GM12878 (cell line): ENCODE measurements at regions not wholly inside any gene's neighbourhood (a gene's known extent, or its start where the extent isn't known, plus 50 kb on each side); places are given as distances from the start of the nearest gene placed in this dataset.

Experiments
- ATAC-seq: fragments of 200-7000 bp; cut with Tn5 transposase; 3 replicates; pipeline ENCODE4 v1.9.1; 2020; ENCODE audit warnings: mild to moderate bottlenecking, moderate library complexity
- BruUV-seq: library from RNA; stranded (reverse); fragments of 400-500 nt; replicated peaks from 2 replicates; lab custom pipeline; 2021; lab: Mats Ljungman, UMichigan
- CTCF ChIA-PET: fragments of 300-600 bp; sonication (Branson Sonifier 250); formaldehyde crosslinking; extraction: SDS; loops from one replicate; lab custom pipeline; 2021; ENCODE audit warnings: inconsistent platforms; lab: Yijun Ruan, JAX
- POLR2A ChIA-PET: fragments of 350-600 bp; formaldehyde crosslinking; extraction: SDS; loops from one replicate; lab custom pipeline; 2021; ENCODE audit warnings: inconsistent platforms; lab: Charles Lee
- RAD21 ChIA-PET: fragments of 300-600 bp; sonication (Branson Sonifier 250); formaldehyde crosslinking; loops from one replicate; lab custom pipeline; 2023; ENCODE audit warnings: antibody characterized with exemption; ENCODE audit not compliant: unreplicated experiment; lab: Charles Lee
- SMC1A ChIA-PET: fragments of 300-600 bp; sonication (Branson Sonifier 250); formaldehyde crosslinking; loops from one replicate; lab custom pipeline; 2023; ENCODE audit not compliant: unreplicated experiment, uncharacterized antibody; lab: Charles Lee
- DNase-seq: peaks from one replicate; pipeline ENCODE4 v3.0.0-alpha.2; 2011; ENCODE audit warnings: low read depth, low spot score
- FAIRE-seq: peaks from 3 replicates; lab custom pipeline; 2011; peaks lifted over from hg19 to GRCh38; lab: Jason Lieb, UNC
- H2AFZ ChIP-seq: 2 replicates; pipeline ENCODE4 v1.6.0; 2011; ENCODE audit warnings: low read depth, low read length, control low read depth; ENCODE audit not compliant: control insufficient read depth
- H3K27ac ChIP-seq: 2 replicates; pipeline ENCODE4 v1.5.1; 2011; ENCODE audit warnings: control low read depth; ENCODE audit not compliant: control insufficient read depth, insufficient read depth
- H3K27me3 ChIP-seq, 2 experiments: replicated peaks in 1 of 2; 2 replicates each; pipeline versions ENCODE4 v1.6.0 to v1.6.1; 2011; ENCODE audit warnings: low read length in 1 of 2; ENCODE audit not compliant: control insufficient read depth in 2 of 2, insufficient read depth in 2 of 2
- H3K36me3 ChIP-seq, 2 experiments: 2 replicates each; pipeline ENCODE4 v1.5.1; 2011; ENCODE audit warnings: low read length in 1 of 2; ENCODE audit not compliant: control insufficient read depth in 2 of 2, insufficient read depth in 2 of 2
- H3K4me1 ChIP-seq: 2 replicates; pipeline ENCODE4 v1.6.1; 2011; ENCODE audit warnings: mild to moderate bottlenecking, low read length, moderate library complexity, mixed read lengths; ENCODE audit not compliant: control insufficient read depth, insufficient read depth
- H3K4me2 ChIP-seq: 2 replicates; pipeline ENCODE4 v1.6.0; 2011; ENCODE audit warnings: control low read depth; ENCODE audit not compliant: control insufficient read depth, insufficient read depth
- H3K4me3 ChIP-seq: fragments of 200-600 bp; sonication (generic); 2 replicates; pipeline ENCODE4 v1.5.1; 2016
- H3K79me2 ChIP-seq: 2 replicates; pipeline ENCODE4 v1.6.0; 2011; ENCODE audit warnings: low read length; ENCODE audit not compliant: control insufficient read depth, insufficient read depth
- H3K9ac ChIP-seq: 2 replicates; pipeline ENCODE4 v1.8.0; 2011; ENCODE audit warnings: low read length, control low read depth, mixed read lengths; ENCODE audit not compliant: control insufficient read depth, insufficient read depth
- H3K9me3 ChIP-seq: replicated peaks from 3 replicates; pipeline ENCODE4 v1.5.1; 2011; ENCODE audit warnings: mild to moderate bottlenecking, low read length; ENCODE audit not compliant: control insufficient read depth, insufficient read depth
- H4K20me1 ChIP-seq: 2 replicates; pipeline ENCODE4 v1.6.0; 2011; ENCODE audit not compliant: control insufficient read depth, insufficient read depth
- BCL3 ChIP-seq: IDR thresholded peaks from 2 replicates; pipeline ENCODE4 v1.6.1; 2011; ENCODE audit warnings: borderline replicate concordance, low read depth, mild to moderate bottlenecking, moderate library complexity, low read length; ENCODE audit not compliant: insufficient read depth, poor library complexity, severe bottlenecking
- CBFB ChIP-seq: IDR thresholded peaks from 2 replicates; pipeline ENCODE4 v1.6.1; 2016; ENCODE audit warnings: antibody characterized with exemption, low read depth
- CEBPB ChIP-seq, 2 experiments: fragments of 150-350 bp in 1 of 2; IDR thresholded peaks; 2 replicates each; pipeline ENCODE4 v1.6.1; 2012 to 2014; ENCODE audit warnings: low read depth in 2 of 2, low read length in 2 of 2, borderline replicate concordance in 1 of 2, inconsistent platforms in 1 of 2
- CREM ChIP-seq: IDR thresholded peaks from 2 replicates; pipeline ENCODE4 v1.6.1; 2014; ENCODE audit warnings: antibody characterized with exemption, low read depth
- ELK1 ChIP-seq: IDR thresholded peaks from 2 replicates; pipeline ENCODE4 v1.6.1; 2012; ENCODE audit warnings: low read depth, low read length, improper control_type of control experiment
- HDAC6 ChIP-seq: fragments of 200-600 bp; sonication (generic); IDR thresholded peaks from one replicate; pipeline ENCODE4 v1.8.0; 2017; ENCODE audit warnings: antibody characterized with exemption; ENCODE audit not compliant: unreplicated experiment
- MEF2B ChIP-seq: fragments of 450-650 bp; IDR thresholded peaks from 2 replicates; pipeline ENCODE4 v1.6.1; 2018; ENCODE audit warnings: mild to moderate bottlenecking, moderate library complexity; ENCODE audit not compliant: partially characterized antibody, poor library complexity, severe bottlenecking
- MXI1 ChIP-seq: fragments of 150-350 bp; IDR thresholded peaks from 2 replicates; pipeline ENCODE4 v1.6.1; 2011; ENCODE audit warnings: low read depth, mild to moderate bottlenecking, inconsistent platforms, low read length, improper control_type of control experiment
- NFYA ChIP-seq: IDR thresholded peaks from 2 replicates; pipeline ENCODE4 v1.6.1; 2011; ENCODE audit warnings: low read depth, mild to moderate bottlenecking, low read length, improper control_type of control experiment, borderline replicate concordance
- SIX5 ChIP-seq: IDR thresholded peaks from 2 replicates; pipeline ENCODE4 v1.6.1; 2011; ENCODE audit warnings: mild to moderate bottlenecking, low read depth, low read length, moderate library complexity; ENCODE audit not compliant: severe bottlenecking
- SMC3 ChIP-seq: IDR thresholded peaks from 2 replicates; pipeline ENCODE4 v1.6.1; 2011; ENCODE audit warnings: low read length, improper control_type of control experiment, borderline replicate concordance
- SREBF1 ChIP-seq: IDR thresholded peaks from 2 replicates; pipeline ENCODE4 v1.6.1; 2012; ENCODE audit warnings: mild to moderate bottlenecking, low read length
- SUPT20H ChIP-seq: IDR thresholded peaks from 2 replicates; pipeline ENCODE4 v1.6.1; 2011; ENCODE audit warnings: low read depth, mild to moderate bottlenecking, low read length, moderate library complexity, borderline replicate concordance; ENCODE audit not compliant: control insufficient read depth
- TCF12 ChIP-seq: IDR thresholded peaks from 2 replicates; pipeline ENCODE4 v1.6.1; 2011; ENCODE audit warnings: low read depth, mild to moderate bottlenecking, low read length
- WRNIP1 ChIP-seq: IDR thresholded peaks from 2 replicates; pipeline ENCODE4 v1.6.1; 2011; ENCODE audit warnings: low read depth, low read length, improper control_type of control experiment, borderline replicate concordance
- ZZZ3 ChIP-seq: IDR thresholded peaks from 2 replicates; pipeline ENCODE4 v1.6.1; 2011; ENCODE audit warnings: low read depth; ENCODE audit not compliant: control insufficient read depth, insufficient read length
- WGBS: methylation state at CpG from one replicate; pipeline ENCODE4 v1.1.6; 2016; ENCODE audit warnings: low lambda C conversion rate; ENCODE audit not compliant: insufficient replicate concordance, insufficient coverage; ENCODE audit errors: missing lambda C conversion rate; 5-methylcytosine and 5-hydroxymethylcytosine counted together
- in situ Hi-C: fragments of 300-500 bp; cut with MboI; formaldehyde crosslinking; loops from 9 replicates; pipeline ENCODE4 v1.14.3; 2018; ENCODE audit warnings: mixed read lengths
- intact Hi-C: fragments of 100-400 bp; cut with micrococcal nuclease; formaldehyde crosslinking; loops from one replicate; pipeline ENCODE4 v1.14.2; 2022; ENCODE audit not compliant: unreplicated experiment
- TF ChIP-seq, protein P1 (sequence below): fragments of 450-650 bp; IDR thresholded peaks from 2 replicates; pipeline ENCODE4 v1.6.1; 2017; ENCODE audit warnings: borderline replicate concordance
- TF ChIP-seq, protein P2 (sequence below): fragments of 450-650 bp; IDR thresholded peaks from 2 replicates; pipeline ENCODE4 v1.6.1; 2016; ENCODE audit warnings: mild to moderate bottlenecking

DNA sequence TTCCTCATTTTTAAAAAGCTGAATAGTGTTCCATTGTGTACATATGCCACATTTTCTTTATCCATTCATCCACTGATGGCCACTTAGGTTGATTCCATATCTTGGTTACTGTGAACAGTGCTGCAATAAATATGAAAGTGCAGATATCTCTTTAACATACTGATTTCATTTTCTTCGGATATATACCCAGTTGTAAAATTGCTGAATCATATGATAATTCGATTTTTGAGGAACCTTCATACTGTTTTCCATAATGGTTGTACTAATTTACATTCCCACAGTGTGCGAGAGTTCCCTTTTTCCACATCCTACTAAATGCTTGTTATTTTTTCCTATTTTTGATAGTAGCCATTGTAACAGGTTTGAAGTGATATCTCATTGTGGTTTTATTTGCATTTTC, 263.2 kb downstream of the STK31 start:
- Histone ChIP-seq H3K27me3 (no peaks in the 10 kb centered on the region), H3K4me3 (no peak overlapping the region), H3K36me3 (no peaks in the 10 kb centered on the region), H2AFZ (no peak overlapping the region), H3K9ac (no peak overlapping the region), H3K27ac (no peak overlapping the region), H3K4me2 (no peak overlapping the region), H3K4me1 (no peaks in the 10 kb centered on the region), H3K9me3 (no peaks in the 10 kb centered on the region), H4K20me1 (no peaks in the 10 kb centered on the region), H3K79me2 (no peaks in the 10 kb centered on the region)
- in situ Hi-C loops, result no loop called here
- ChIA-PET RAD21 (no interaction called here), SMC1A (no interaction called here), POLR2A (no interaction called here), CTCF (no interaction called here)
- intact Hi-C loops, result no loop called here
- no peak for DNase-seq
- ATAC-seq, result no peak
- TF ChIP-seq NFYA (no peak), SMC3 (no peak), HDAC6 (no peak), CREM (no peak), ZZZ3 (no peak), TCF12 (no peak), WRNIP1 (no peak), MXI1 (no peak), ELK1 (no peak), CBFB (no peak), SREBF1 (no peak), SIX5 (no peak), SUPT20H (no peak), BCL3 (no peak), MEF2B (no peak), CEBPB (IDR thresholded peaks at IDR 0.05; ENCODE audit: borderline replicate concordance in 1 of 2, low read depth in 2 of 2, low read length in 2 of 2) (no peak)
- TF ChIP-seq, protein P1, sequence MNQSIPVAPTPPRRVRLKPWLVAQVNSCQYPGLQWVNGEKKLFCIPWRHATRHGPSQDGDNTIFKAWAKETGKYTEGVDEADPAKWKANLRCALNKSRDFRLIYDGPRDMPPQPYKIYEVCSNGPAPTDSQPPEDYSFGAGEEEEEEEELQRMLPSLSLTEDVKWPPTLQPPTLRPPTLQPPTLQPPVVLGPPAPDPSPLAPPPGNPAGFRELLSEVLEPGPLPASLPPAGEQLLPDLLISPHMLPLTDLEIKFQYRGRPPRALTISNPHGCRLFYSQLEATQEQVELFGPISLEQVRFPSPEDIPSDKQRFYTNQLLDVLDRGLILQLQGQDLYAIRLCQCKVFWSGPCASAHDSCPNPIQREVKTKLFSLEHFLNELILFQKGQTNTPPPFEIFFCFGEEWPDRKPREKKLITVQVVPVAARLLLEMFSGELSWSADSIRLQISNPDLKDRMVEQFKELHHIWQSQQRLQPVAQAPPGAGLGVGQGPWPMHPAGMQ, result no peak
- TF ChIP-seq, protein P2, sequence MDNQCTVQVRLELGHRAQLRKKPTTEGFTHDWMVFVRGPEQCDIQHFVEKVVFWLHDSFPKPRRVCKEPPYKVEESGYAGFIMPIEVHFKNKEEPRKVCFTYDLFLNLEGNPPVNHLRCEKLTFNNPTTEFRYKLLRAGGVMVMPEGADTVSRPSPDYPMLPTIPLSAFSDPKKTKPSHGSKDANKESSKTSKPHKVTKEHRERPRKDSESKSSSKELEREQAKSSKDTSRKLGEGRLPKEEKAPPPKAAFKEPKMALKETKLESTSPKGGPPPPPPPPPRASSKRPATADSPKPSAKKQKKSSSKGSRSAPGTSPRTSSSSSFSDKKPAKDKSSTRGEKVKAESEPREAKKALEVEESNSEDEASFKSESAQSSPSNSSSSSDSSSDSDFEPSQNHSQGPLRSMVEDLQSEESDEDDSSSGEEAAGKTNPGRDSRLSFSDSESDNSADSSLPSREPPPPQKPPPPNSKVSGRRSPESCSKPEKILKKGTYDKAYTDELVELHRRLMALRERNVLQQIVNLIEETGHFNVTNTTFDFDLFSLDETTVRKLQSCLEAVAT, result no peak
- FAIRE-seq, result no peak
- no TSS peak for BruUV-seq
- WGBS, result 1% methylated on average over 3 of the region's 3 CpGs
